HG02884 (cell line): ENCODE measurements at regions not wholly inside any gene's neighbourhood (a gene's known extent, or its start where the extent isn't known, plus 50 kb on each side); places are given as distances from the start of the nearest gene placed in this dataset.
"Not testable (repeated sequence)": the region's sequence is repeated elsewhere in the genome, so short reads cannot be mapped to it uniquely, and the experiment has no call there.

Source experiments
- ATAC-seq: cut with Tn5 transposase; IDR thresholded peaks from one replicate; pipeline ENCODE4 v1.9.1; 2021; ENCODE audit warnings: mild to moderate bottlenecking, moderate library complexity; ENCODE audit not compliant: unreplicated experiment

- ATAC-seq = no peak
Observed at GRCh38 chr10:15430969-15431771, 60.1 kb upstream of the FAM171A1 start.

GRCh38 chr10:15428681-15429080 lies 57.6 kb upstream of the FAM171A1 start:
- ATAC-seq = no peak

DNA sequence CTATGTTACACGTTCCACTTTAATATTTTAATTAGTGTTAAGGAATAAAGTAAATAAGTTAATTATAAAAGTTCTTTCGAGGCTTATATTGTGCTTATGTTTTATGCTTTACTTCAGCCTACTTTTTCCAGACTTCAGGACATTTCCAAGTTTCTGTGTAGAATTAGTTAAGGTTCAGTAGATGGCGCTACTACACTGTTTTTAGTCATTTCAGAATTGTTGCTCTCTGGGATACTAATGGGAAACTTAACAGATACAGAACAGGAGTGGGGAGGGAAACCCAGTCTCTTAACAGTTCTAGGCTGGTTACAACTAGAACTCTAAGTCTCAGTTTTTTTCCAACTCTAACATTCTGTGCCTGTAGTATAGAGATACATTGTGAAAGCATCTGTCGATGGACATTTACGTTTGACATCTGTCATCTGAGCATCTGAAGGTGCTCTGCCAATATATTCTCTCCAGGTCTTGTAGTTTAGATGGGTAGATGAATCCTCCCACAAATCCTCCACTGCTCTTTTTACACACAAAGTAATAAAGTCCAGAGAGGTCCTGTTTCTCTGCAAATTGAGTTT lies 56.8 kb upstream of the FAM171A1 start:
- ATAC-seq = no peak

DNA sequence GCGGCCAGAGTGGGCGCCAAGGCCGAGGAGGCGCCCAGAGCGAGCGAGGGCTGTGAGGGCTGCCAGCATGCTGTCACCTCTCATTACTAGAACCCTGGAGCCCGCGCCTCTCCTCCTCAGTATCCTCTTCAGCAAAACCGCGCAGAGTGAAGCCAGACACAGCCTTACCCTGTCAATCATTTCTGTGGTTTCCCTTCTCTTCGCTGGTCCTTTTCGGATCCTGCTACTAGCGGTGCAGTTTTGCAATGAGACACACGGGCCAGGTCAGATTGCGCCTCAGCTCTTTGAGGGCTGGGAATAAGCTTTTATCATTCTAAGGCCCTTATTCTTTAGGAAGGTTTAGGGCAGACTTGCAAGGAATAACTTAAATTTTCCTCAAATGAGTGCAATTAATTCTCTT lies 55.5 kb upstream of the FAM171A1 start:
- no peak for ATAC-seq

GRCh38 chr10:15426115-15426514 lies 55.0 kb upstream of the FAM171A1 start:
- ATAC-seq = no peak

- ATAC-seq = not testable (repeated sequence)
Observed at GRCh38 chr10:15421875-15422274, 50.8 kb upstream of the FAM171A1 start.
